Ovary (tissue), 7 donors: ENCODE measurements at regions not wholly inside any gene's neighbourhood (a gene's known extent, or its start where the extent isn't known, plus 50 kb on each side); places are given as distances from the start of the nearest gene placed in this dataset.

Experiments
- DNase-seq, 5 donors: peaks; one replicate each; pipeline ENCODE4 v3.0.0-alpha.2; 2019 to 2020
- H3K27ac ChIP-seq, 2 donors: fragments of 200-600 bp; one replicate each; pipeline versions ENCODE4 v1.5.1 to v1.8.0; 2019 to 2022
- H3K27me3 ChIP-seq: fragments of 200-600 bp; one replicate; pipeline ENCODE4 v1.8.0; 2022
- H3K36me3 ChIP-seq: fragments of 200-600 bp; sonication (generic); one replicate; pipeline ENCODE4 v1.5.1; 2019
- H3K4me1 ChIP-seq: one replicate; pipeline ENCODE4 v1.8.1; 2013; ENCODE audit warnings: mild to moderate bottlenecking, moderate library complexity; ENCODE audit not compliant: insufficient read depth
- H3K4me3 ChIP-seq: fragments of 200-600 bp; sonication (generic); one replicate; pipeline ENCODE4 v1.5.1; 2017
- H3K9me3 ChIP-seq, 2 donors: fragments of 200-600 bp in 1 of 2; sonication (generic) in 1 of 2; one replicate each; pipeline versions ENCODE4 v1.5.1 to v1.8.1; 2013 to 2019; ENCODE audit warnings: mild to moderate bottlenecking in 1 of 2, moderate library complexity in 1 of 2
- CTCF ChIP-seq, 3 donors: fragments of 450-650 bp in 2 of 3; fragments of 200-600 bp in 1 of 3; IDR thresholded peaks; one replicate each; pipeline versions ENCODE4 v1.5.1 to v1.8.0; 2016 to 2022; ENCODE audit warnings: antibody characterized with exemption in 3 of 3, mild to moderate bottlenecking in 1 of 3
- EP300 ChIP-seq: sonication (generic); formaldehyde crosslinking; IDR thresholded peaks from one replicate; pipeline ENCODE4 v1.6.1; 2017; ENCODE audit warnings: antibody characterized with exemption
- POLR2A ChIP-seq: fragments of 450-650 bp; IDR thresholded peaks from one replicate; pipeline ENCODE4 v1.6.1; 2017; ENCODE audit warnings: antibody characterized with exemption, mild to moderate bottlenecking, moderate library complexity
- whole genome bisulfite sequencing, 3 donors: extraction: QIAGEN DNeasy Blood & Tissue Kit in 1 of 3; methylation state at CpG; one replicate each; pipeline versions ENCODE4 v1.1.5 to v1.1.7; 2013 to 2017; 5-methylcytosine and 5-hydroxymethylcytosine counted together
- intact Hi-C, 4 donors: fragments of 100-400 bp; cut with DNase I; formaldehyde crosslinking; loops; one replicate each; pipeline versions ENCODE4 v1.11.0 to v1.15.1; 2022 to 2023
- donor health status: DM: no; HTN: no; CAD: no; lungs with moderate emphysema.
- donor health status: DM: no; HTN: no; CAD: no.
- donor health status: Bipolar disorder and iron deficiency.
- donor health status: DM: no; HTN: no; CAD: no.
- donor health status: DM: yes; HTN: yes; CAD: no.

GRCh38 chr18:78838183-78838582, 141.4 kb upstream of the SALL3 start:
- Histone ChIP-seq H3K27me3 (no peaks in the 10 kb centered on the region), H3K4me1 (no peaks in the 10 kb centered on the region), H3K4me3 (no peak overlapping the region), H3K27ac (no peak overlapping the region), H3K36me3 (no peaks in the 10 kb centered on the region), H3K9me3 (no peaks in the 10 kb centered on the region)
- no peak for TF ChIP-seq EP300
- no peak for TF ChIP-seq CTCF (IDR thresholded peaks at IDR 0.05)
- no peak for TF ChIP-seq POLR2A
- intact Hi-C loops = no loop called here
- 84 to 91% (median 85%) methylated on average over 7 of the region's 7 CpGs for WGBS, 3 donors
- no peak for DNase-seq

GRCh38 chr18:78849046-78849445, 130.6 kb upstream of the SALL3 start:
- DNase-seq = no peak
- Histone ChIP-seq H3K27me3 (no peaks in the 10 kb centered on the region), H3K27ac (no peak overlapping the region), H3K4me1 (no peaks in the 10 kb centered on the region), H3K9me3 (no peaks in the 10 kb centered on the region), H3K4me3 (no peak overlapping the region), H3K36me3 (no peaks in the 10 kb centered on the region)
- intact Hi-C loops = no loop called here
- TF ChIP-seq CTCF (IDR thresholded peaks at IDR 0.05) = no peak
- no peak for TF ChIP-seq POLR2A
- TF ChIP-seq EP300 = no peak
- WGBS, 3 donors = 73 to 79% (median 77%) methylated on average over 5 of the region's 5 CpGs

- Histone ChIP-seq H3K27ac (no peak overlapping the region), H3K4me3 (no peak overlapping the region), H3K27me3 (no peaks in the 10 kb centered on the region), H3K4me1 (no peaks in the 10 kb centered on the region), H3K9me3 (no peaks in the 10 kb centered on the region), H3K36me3 (no peaks in the 10 kb centered on the region)
- WGBS, 3 donors = 66 to 77% (median 74%) methylated on average over 2 of the region's 2 CpGs
- intact Hi-C loops = no loop called here
- TF ChIP-seq POLR2A (no peak), CTCF (IDR thresholded peaks at IDR 0.05) (no peak), EP300 (no peak)
- no peak for DNase-seq
Measured at GRCh38 chr18:78849458-78849857, 130.2 kb upstream of the SALL3 start.

GRCh38 chr18:78853341-78853740, 126.3 kb upstream of the SALL3 start:
- Histone ChIP-seq H3K9me3 (no peaks in the 10 kb centered on the region), H3K27ac (no peak overlapping the region), H3K36me3 (no peaks in the 10 kb centered on the region), H3K4me1 (no peaks in the 10 kb centered on the region), H3K4me3 (no peak overlapping the region), H3K27me3 (no peaks in the 10 kb centered on the region)
- 77 to 78% (median 77%) methylated on average over 3 of the region's 3 CpGs for WGBS, 3 donors
- no peak for DNase-seq
- no peak for TF ChIP-seq CTCF (IDR thresholded peaks at IDR 0.05)
- TF ChIP-seq POLR2A = no peak
- no peak for TF ChIP-seq EP300
- intact Hi-C loops = no loop called here

GRCh38 chr18:78855188-78855587, 124.4 kb upstream of the SALL3 start:
- no peaks in the 10 kb centered on the region for H3K9me3 ChIP-seq
- TF ChIP-seq CTCF (IDR thresholded peaks at IDR 0.05) (no peak), POLR2A (no peak), EP300 (no peak)
- H3K27me3 ChIP-seq = no peaks in the 10 kb centered on the region
- WGBS, 3 donors = 66 to 80% (median 71%) methylated on average over 4 of the region's 4 CpGs
- no peaks in the 10 kb centered on the region for H3K4me1 ChIP-seq
- no peak overlapping the region for H3K4me3 ChIP-seq
- DNase-seq = no peak
- no peak overlapping the region for H3K27ac ChIP-seq
- no peaks in the 10 kb centered on the region for H3K36me3 ChIP-seq
- intact Hi-C loops = no loop called here
